Muscle layer of colon (tissue), 2 donors: ENCODE measurements at regions not wholly inside any gene's neighbourhood (a gene's known extent, or its start where the extent isn't known, plus 50 kb on each side); places are given as distances from the start of the nearest gene placed in this dataset.

Source experiments
- H3K27ac ChIP-seq: one replicate; pipeline ENCODE4 v1.7.0; 2013; ENCODE audit warnings: low read depth, mild to moderate bottlenecking, low read length, moderate library complexity
- H3K27me3 ChIP-seq, 2 donors: one replicate each; pipeline ENCODE4 v1.7.0; 2013; ENCODE audit warnings: low read length in 2 of 2, mild to moderate bottlenecking in 2 of 2; ENCODE audit not compliant: insufficient read depth in 2 of 2, control insufficient read depth in 1 of 2
- H3K36me3 ChIP-seq: one replicate; pipeline ENCODE4 v1.7.0; 2013; ENCODE audit warnings: mild to moderate bottlenecking, low read length; ENCODE audit not compliant: insufficient read depth
- H3K4me1 ChIP-seq: one replicate; pipeline ENCODE4 v1.7.0; 2013; ENCODE audit warnings: mild to moderate bottlenecking, low read length; ENCODE audit not compliant: insufficient read depth
- H3K4me3 ChIP-seq, 2 donors: one replicate each; pipeline ENCODE4 v1.7.0; 2013; ENCODE audit warnings: low read length in 2 of 2, low read depth in 1 of 2, mild to moderate bottlenecking in 1 of 2, moderate library complexity in 1 of 2
- H3K9ac ChIP-seq: one replicate; pipeline ENCODE4 v1.7.0; 2013; ENCODE audit warnings: low read length
- H3K9me3 ChIP-seq: one replicate; pipeline ENCODE4 v1.7.0; 2013; ENCODE audit warnings: mild to moderate bottlenecking, low read length
- donor health status: abdominal sarcoma.
- donor health status: Adenocarcinoma of cecum.

DNA sequence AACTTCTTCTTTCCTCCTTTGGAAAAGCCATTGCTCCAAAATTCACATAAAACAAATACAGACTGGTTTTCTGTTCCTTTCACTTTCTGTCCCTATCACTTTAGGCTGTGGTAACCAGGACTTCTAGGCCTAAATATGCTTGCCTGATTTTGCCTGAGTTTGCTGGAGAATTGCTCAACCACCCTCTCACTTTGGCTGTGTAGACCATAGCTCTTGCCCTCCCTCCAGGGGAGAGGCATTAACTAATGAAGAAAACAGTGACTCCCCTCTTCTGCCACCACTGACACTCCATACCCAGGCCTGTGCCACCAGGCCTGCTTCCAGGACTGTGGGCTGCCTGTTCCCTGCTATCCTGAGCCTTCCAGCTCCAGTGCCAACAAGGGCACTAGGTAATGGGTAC, 163.5 kb downstream of the TOMM20 start:
- Histone ChIP-seq H3K27me3 (no peaks in the 10 kb centered on the region), H3K9ac (no peak overlapping the region), H3K27ac (peak overlapping the region; percentile 3), H3K4me3 (no peak overlapping the region), H3K4me1 (peaks cover 60% of the 10 kb centered on the region), H3K36me3 (no peaks in the 10 kb centered on the region), H3K9me3 (no peaks in the 10 kb centered on the region)

GRCh38 chr1:234963904-234964702, 164.5 kb downstream of the TOMM20 start:
- Histone ChIP-seq H3K9ac (no peak overlapping the region), H3K9me3 (no peaks in the 10 kb centered on the region), H3K36me3 (no peaks in the 10 kb centered on the region), H3K27me3 (no peaks in the 10 kb centered on the region), H3K4me1 (peaks cover 53% of the 10 kb centered on the region), H3K4me3 (no peak overlapping the region), H3K27ac (peak overlapping the region; percentile 38)

DNA sequence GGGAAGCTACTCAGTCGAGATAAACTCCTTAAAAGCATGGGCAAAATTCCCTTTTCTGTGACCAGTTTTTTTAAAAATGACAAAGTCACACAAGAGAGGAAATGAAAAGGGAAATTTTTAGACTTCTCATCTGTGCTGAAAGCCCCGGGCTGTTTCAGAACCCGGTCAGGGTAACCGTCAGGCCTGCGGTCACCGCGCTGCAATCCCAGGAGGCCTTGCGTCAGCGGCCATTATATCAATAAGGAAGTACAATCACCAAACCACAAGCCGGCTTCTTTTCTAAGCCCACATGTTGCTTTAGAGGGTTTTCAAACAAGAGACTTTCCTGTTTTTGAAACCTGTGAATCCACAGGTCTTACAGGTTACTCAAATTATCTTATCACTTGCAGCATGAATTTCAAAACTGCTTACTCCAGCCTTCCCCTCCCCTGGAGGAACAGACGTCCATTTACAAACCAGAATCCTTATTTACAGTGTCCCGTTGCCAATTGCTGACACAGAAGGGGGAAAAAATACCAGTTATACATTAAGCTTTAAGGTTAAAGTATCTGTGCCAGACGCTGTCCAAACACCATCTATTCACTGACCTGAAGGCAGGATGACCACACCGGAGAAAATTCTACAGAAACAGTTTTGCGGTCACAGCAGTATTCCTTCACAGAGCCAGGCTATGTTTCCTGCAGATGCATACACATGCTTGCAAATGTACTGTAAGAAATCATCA, 165.3 kb downstream of the TOMM20 start:
- H3K36me3 ChIP-seq: no peaks in the 10 kb centered on the region
- H3K27me3 ChIP-seq: no peaks in the 10 kb centered on the region
- H3K9ac ChIP-seq: no peak overlapping the region
- H3K4me1 ChIP-seq: peaks cover 45% of the 10 kb centered on the region
- peak overlapping the region; percentile 52 for H3K27ac ChIP-seq
- H3K9me3 ChIP-seq: no peaks in the 10 kb centered on the region
- H3K4me3 ChIP-seq: no peak overlapping the region

- no peak overlapping the region for H3K9ac ChIP-seq
- H3K27me3 ChIP-seq: no peaks in the 10 kb centered on the region
- peak overlapping the region; percentile 52 for H3K27ac ChIP-seq
- H3K9me3 ChIP-seq: no peaks in the 10 kb centered on the region
- H3K4me1 ChIP-seq: peaks cover 49% of the 10 kb centered on the region
- no peaks in the 10 kb centered on the region for H3K36me3 ChIP-seq
- peak overlapping the region in 1 of 2 donors; percentile 0 for H3K4me3 ChIP-seq
Measured at GRCh38 chr1:234962340-234962989, 166.2 kb downstream of the TOMM20 start.

DNA sequence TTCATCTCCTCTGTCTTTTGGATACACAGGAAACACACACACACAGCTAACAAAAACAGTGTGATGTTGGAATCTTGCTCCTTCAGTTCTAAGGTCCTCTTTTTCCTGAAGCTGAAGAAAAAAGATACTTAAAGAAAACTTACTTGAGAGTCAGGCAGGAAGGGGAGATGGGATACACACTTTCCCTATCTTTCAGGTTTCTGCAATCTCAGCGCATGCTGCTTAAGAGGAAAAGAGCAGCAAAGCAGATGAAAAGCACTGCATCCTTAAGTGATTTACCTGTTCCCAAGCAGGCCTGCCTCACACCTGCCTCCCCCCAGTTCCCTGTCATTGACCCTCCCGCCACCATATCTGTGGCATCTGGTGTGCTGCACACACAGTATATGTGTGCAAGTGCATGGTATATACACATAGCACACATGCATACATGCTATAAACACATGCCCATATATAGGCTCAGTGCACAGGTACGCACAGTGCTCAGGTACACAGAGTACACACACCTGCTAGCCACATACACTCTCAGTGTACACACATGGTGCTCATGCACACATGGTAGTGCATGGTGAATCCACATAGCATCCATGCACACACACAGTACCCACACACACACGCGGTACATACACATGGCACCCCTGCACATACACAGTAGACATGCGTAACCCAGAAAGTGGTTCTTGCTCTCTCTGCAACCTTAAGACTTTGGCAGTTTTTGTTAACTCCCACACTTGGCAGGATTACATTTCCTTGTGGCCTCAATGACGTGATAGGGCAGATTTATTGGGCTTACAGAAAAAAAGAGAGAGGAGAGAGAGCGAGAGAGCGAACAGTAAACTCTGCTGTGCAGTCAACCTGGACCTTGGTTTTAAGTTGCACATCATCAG, 166.9 kb downstream of the TOMM20 start:
- Histone ChIP-seq H3K9me3 (no peaks in the 10 kb centered on the region), H3K27ac (peak overlapping the region; percentile 52), H3K27me3 (no peaks in the 10 kb centered on the region), H3K9ac (no peak overlapping the region), H3K4me1 (peaks cover 56% of the 10 kb centered on the region), H3K36me3 (no peaks in the 10 kb centered on the region), H3K4me3 (no peak overlapping the region)

GRCh38 chr1:234960722-234961455, 167.7 kb downstream of the TOMM20 start:
- no peak overlapping the region for H3K4me3 ChIP-seq
- peak overlapping the region; percentile 52 for H3K27ac ChIP-seq
- H3K27me3 ChIP-seq: no peaks in the 10 kb centered on the region
- no peaks in the 10 kb centered on the region for H3K9me3 ChIP-seq
- peaks cover 59% of the 10 kb centered on the region for H3K4me1 ChIP-seq
- H3K36me3 ChIP-seq: no peaks in the 10 kb centered on the region
- H3K9ac ChIP-seq: no peak overlapping the region

DNA sequence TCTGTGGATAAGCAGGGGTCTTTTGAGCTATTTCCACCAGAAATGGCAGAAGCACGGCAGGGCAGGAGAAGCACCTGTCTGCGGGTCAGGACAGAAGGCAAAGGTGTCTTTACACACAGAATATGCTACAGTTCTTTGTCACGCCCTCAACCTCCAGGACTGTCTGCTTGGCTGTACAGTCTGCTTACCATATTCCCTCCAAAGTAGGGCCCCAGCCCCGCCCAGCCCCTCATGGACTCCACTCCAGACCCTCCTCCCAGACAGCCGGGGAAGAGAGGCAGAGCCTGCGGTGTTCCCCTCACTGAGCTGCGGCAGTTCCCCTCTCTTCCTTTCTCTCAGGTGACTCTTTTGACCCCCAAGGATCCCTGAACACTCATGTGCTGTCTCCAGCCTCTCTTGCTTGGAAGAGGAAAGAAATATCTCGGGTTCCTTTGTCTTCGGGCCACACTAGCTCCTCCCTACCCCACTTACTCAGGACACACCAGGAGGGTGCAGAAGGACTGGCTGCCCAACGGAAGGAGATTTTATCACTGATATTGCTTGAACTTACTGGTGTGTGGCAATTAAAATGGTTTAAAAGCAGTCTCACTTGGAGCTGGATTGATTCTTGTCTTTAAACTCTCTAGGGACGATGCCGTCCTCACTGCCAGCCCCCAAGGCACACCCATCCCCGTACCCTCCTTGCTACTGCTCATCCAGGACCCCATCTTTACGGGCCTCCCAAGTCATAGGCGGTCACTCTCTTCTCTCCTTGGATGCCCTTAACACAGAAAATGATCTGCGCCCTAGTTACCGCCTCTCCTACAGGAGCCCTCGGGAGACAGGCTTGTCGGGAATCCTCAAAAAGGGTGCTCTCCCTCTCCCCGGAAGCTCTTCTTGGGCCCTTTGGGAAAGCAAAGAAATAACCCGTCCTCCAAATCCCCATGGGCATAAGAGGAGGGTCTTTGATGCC, 169.7 kb downstream of the TOMM20 start:
- no peaks in the 10 kb centered on the region for H3K27me3 ChIP-seq
- no peak overlapping the region for H3K27ac ChIP-seq
- no peak overlapping the region for H3K4me3 ChIP-seq
- H3K9me3 ChIP-seq: no peaks in the 10 kb centered on the region
- peaks cover 53% of the 10 kb centered on the region for H3K4me1 ChIP-seq
- H3K9ac ChIP-seq: no peak overlapping the region
- no peaks in the 10 kb centered on the region for H3K36me3 ChIP-seq

DNA sequence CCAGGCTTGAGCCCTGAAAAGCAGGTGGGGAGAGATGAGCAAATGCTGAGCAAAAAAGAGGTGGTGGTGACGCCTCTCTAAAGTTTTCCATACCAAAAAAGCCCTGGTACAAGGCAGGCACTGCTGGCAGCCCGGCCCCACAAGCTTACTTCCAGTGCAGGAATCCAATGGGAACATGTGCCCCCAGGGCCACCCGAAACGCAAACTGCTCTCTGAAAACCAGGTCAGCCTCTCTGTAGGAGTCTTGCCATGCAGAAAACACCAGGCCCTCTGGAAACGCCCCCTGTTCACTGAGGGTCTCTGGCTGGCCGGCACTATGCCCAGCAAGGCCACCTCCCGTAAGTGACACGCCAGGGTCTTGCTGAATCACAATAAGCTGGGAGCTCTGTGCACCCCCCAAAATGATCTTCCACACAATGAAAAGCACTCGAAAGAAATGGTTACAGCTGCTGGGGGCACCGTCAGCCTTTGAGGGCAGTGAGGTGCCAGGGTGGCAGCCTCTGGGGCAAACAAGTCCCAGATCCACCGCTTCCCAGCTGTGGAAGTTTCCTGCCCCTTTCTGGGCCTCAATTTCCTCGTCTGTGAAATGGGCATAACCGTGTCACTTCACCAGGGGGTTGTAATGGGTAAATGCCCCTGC, 170.5 kb downstream of the TOMM20 start:
- H3K4me1 ChIP-seq: peaks cover 45% of the 10 kb centered on the region
- H3K27me3 ChIP-seq: no peaks in the 10 kb centered on the region
- no peak overlapping the region for H3K4me3 ChIP-seq
- H3K9me3 ChIP-seq: no peaks in the 10 kb centered on the region
- peak overlapping the region; percentile 41 for H3K27ac ChIP-seq
- no peaks in the 10 kb centered on the region for H3K36me3 ChIP-seq
- H3K9ac ChIP-seq: no peak overlapping the region

DNA sequence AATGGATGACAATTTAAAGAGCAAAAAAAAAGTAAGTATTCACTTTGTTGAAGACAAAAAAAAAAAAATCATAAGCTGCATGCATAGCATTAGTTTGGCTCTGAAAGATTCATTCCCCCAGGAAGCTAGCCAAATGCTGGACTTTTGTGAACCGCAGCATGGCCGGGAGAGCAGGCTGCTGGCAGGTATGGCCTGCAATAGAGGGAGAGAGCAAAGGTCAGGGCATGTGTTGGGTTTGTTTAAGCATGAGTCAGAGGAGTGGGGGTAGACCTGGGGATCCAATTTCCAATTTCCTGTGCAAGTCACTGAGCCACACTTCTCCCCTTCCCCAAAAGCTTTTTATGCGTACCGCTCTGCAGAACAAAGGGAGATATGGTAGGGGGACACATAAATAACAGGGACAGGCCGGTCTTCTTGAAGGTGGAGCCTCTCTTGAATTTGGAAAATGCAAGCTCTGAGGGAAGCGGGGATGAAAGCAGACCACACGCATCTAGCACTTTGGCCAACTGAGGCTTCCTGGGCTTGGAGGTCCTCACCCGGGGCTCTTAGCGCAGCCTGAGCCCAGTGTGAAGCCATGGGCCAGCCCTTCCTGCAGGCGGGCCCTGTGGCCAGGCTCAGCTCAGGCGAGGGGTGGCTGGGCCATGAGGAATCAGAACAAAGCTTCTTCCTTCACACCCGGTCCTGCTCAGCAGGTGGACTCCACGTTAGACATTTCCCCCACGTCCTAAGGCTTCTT, 171.1 kb downstream of the TOMM20 start:
- Histone ChIP-seq H3K9ac (no peak overlapping the region), H3K36me3 (no peaks in the 10 kb centered on the region), H3K27me3 (no peaks in the 10 kb centered on the region), H3K4me3 (no peak overlapping the region), H3K4me1 (peaks cover 40% of the 10 kb centered on the region), H3K27ac (peak overlapping the region; percentile 41), H3K9me3 (no peaks in the 10 kb centered on the region)
